Loucy (cell line): ENCODE measurements at regions not wholly inside any gene's neighbourhood (a gene's known extent, or its start where the extent isn't known, plus 50 kb on each side); places are given as distances from the start of the nearest gene placed in this dataset.

Source experiments
- EZH2phosphoT487 ChIP-seq: fragments of 200-600 bp; IDR thresholded peaks from 2 replicates; pipeline ENCODE4 v1.6.1; 2018; ENCODE audit warnings: antibody characterized with exemption, mild to moderate bottlenecking, moderate library complexity, borderline replicate concordance
- TF ChIP-seq, protein P1 (sequence below): fragments of 200-600 bp; sonication (generic); conservative IDR thresholded peaks from 2 replicates; pipeline ENCODE4 v1.5.1; 2014; ENCODE audit warnings: mild to moderate bottlenecking, antibody characterized with exemption, low read length

DNA sequence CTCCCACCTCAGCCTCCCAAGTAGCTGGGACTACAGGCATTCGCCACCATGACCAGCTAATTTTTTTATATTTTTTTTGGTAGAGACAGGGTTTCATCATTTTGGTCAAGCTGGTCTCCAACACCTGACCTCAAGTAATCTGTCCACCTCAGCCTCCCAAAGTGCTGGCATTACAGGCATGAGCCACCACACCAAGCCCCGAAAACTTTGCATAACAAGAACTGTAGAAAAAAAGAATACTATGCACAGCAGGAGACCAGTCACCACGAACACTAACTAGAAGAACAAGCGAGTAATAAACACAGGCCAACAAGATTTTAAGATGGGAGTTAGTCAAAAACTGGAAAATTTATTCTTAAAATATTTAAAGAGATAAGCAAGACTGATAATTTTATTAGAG, 447.0 kb downstream of the ETV1 start:
- TF ChIP-seq, protein P1, sequence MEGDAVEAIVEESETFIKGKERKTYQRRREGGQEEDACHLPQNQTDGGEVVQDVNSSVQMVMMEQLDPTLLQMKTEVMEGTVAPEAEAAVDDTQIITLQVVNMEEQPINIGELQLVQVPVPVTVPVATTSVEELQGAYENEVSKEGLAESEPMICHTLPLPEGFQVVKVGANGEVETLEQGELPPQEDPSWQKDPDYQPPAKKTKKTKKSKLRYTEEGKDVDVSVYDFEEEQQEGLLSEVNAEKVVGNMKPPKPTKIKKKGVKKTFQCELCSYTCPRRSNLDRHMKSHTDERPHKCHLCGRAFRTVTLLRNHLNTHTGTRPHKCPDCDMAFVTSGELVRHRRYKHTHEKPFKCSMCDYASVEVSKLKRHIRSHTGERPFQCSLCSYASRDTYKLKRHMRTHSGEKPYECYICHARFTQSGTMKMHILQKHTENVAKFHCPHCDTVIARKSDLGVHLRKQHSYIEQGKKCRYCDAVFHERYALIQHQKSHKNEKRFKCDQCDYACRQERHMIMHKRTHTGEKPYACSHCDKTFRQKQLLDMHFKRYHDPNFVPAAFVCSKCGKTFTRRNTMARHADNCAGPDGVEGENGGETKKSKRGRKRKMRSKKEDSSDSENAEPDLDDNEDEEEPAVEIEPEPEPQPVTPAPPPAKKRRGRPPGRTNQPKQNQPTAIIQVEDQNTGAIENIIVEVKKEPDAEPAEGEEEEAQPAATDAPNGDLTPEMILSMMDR = no peak
- no peak for TF ChIP-seq EZH2phosphoT487
